ENCODE measurements at regions not wholly inside any gene's neighbourhood (a gene's known extent, or its start where the extent isn't known, plus 50 kb on each side); places are given as distances from the start of the nearest gene placed in this dataset.

DNA sequence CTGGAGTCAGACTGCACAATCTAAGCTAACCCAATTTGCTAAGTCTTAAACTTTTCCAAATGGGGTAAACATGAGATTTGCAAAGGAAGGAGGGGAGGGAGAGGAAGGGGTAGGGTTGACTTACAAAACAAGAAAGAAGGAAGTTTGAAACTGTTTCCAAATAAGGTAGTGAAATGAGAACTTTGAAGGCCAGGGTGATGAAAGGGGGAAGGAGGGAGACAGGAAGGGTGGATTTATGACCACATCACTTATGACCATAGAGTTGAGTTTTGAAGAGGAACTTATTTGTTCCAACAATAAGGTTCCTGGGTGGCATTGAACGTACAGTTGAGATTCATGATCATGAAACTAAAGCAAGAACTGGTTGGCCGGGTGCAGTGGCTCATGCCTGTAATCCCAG, 72.5 kb upstream of the DAPK1 start:
- H3K4me3 ChIP-seq (ENCODE audit: low read length) = no peak overlapping the region
- no peak for DNase-seq (ENCODE audit: low read depth)
- TF ChIP-seq, protein P1, sequence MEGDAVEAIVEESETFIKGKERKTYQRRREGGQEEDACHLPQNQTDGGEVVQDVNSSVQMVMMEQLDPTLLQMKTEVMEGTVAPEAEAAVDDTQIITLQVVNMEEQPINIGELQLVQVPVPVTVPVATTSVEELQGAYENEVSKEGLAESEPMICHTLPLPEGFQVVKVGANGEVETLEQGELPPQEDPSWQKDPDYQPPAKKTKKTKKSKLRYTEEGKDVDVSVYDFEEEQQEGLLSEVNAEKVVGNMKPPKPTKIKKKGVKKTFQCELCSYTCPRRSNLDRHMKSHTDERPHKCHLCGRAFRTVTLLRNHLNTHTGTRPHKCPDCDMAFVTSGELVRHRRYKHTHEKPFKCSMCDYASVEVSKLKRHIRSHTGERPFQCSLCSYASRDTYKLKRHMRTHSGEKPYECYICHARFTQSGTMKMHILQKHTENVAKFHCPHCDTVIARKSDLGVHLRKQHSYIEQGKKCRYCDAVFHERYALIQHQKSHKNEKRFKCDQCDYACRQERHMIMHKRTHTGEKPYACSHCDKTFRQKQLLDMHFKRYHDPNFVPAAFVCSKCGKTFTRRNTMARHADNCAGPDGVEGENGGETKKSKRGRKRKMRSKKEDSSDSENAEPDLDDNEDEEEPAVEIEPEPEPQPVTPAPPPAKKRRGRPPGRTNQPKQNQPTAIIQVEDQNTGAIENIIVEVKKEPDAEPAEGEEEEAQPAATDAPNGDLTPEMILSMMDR (conservative IDR thresholded peaks at IDR 0.05; ENCODE audit: low read depth, low read length) = no peak

DNA sequence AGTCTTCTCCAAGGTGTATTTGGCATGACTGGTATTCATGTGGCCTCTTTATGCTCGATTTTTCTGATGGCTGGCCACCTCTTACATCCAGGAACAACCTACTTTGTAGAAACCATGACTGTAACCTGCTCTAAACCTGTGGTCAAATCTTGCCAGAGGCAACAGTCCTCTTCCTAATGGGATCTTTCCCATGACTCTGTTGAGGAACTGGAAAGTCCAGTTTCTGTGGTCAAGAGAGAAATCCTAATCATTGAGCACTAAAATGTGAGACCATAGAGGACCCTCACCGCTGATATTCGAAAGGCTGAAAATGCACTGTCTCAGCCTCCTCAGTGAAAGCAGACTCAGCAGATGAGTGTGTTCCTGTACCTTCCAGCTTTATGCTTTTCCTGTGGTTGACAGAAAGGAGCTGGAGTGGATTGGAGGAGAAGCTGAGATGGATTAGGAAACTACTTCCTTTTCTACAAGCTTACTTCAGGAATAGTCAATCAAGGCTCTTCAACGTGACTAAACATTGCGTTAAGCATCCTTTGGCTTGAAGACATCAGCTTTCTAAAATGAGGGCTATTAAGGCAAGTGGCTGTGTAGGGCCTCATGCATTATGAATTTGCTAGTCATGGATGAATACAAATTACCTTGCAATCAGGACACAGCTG, 69.7 kb upstream of the DAPK1 start:
- no peak overlapping the region for H3K4me3 ChIP-seq (ENCODE audit: low read length)
- no peak for DNase-seq (ENCODE audit: low read depth)
- TF ChIP-seq, protein P1 (conservative IDR thresholded peaks at IDR 0.05; ENCODE audit: low read depth, low read length) = no peak

DNA sequence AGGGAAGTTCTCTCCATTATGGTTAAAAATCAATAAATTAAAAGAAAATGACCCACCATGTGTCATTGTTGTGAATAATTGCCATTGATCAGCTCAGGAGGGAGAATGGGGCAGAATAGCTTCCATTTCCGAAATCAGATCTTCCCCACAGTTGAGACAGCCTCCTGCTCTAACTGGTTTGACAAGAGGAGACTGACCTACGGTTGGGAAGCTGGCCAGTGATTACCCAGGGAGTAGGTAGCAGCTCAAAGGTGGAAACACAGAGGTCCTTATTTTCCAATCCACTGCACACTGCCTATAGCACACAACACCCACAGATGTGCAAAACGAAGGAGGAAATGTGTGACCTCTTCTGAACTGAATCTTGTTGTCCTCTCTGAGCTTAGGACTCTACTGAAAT, 69.0 kb upstream of the DAPK1 start:
- TF ChIP-seq, protein P1 (conservative IDR thresholded peaks at IDR 0.05; ENCODE audit: low read depth, low read length) = no peak
- DNase-seq (ENCODE audit: low read depth) = no peak
- H3K4me3 ChIP-seq (ENCODE audit: low read length) = no peak overlapping the region

DNA sequence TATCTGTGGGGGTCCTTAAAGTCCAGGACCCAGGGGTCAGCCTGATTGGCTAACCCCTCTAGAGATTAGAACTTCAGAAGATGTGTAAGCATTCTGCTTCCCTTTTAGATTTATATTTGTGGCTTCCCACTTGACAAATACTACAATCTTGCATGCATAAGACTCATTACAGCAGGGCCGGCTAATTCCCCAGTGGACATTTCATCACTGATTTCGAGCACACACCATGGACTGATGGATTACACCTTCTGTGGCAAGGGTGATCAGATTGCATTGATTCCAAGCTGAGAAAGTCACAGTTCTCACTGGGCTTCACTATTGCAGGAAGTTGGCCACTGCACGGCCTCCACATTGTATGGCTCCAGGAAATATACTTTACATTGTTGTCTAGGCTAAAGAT, 65.8 kb upstream of the DAPK1 start:
- no peak overlapping the region for H3K4me3 ChIP-seq (ENCODE audit: low read length)
- TF ChIP-seq, protein P1 (conservative IDR thresholded peaks at IDR 0.05; ENCODE audit: low read depth, low read length) = no peak
- DNase-seq (ENCODE audit: low read depth) = no peak

DNA sequence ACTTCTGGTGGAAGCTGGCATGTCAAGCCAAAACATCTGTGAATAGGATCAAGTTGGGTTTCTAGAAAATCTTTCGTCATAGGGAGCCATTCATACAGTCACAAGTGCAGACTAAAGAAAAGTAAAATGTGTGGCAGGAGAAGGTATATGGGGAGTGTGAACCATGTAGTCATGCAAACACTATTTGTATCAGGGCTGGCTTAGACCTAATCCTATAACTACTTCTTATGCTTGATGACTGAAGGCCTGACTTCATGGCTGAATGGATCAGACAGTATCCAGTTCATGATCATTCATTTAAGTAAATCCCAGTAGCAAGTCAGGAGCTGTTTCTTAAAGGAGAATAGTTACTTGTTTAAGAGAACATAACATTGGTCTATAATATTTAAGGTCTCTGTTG, 63.8 kb upstream of the DAPK1 start:
- TF ChIP-seq, protein P1 (conservative IDR thresholded peaks at IDR 0.05; ENCODE audit: low read depth, low read length) = no peak
- no peak overlapping the region for H3K4me3 ChIP-seq (ENCODE audit: low read length)
- peak; percentile 31 for DNase-seq (ENCODE audit: low read depth)

DNA sequence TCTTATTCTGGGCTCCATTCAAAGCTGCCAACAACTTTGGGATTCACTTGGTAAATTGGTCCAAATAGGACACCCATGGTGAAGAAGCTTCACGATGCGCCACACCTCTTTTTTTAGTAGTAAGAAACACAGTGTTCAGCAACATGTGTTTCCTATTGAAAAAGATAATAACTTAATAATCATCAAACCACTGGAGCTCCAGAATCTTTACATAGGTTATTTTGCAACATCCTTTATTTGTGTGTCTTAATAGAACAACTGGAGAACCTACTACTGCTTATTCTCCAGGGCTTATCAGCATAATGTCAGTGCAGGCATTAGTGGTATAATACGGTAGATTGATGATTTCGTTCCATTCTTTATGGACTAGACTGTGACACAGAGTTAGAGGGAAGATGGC, 63.3 kb upstream of the DAPK1 start:
- TF ChIP-seq, protein P1 (conservative IDR thresholded peaks at IDR 0.05; ENCODE audit: low read depth, low read length) = no peak
- no peak for DNase-seq (ENCODE audit: low read depth)
- H3K4me3 ChIP-seq (ENCODE audit: low read length) = no peak overlapping the region

DNA sequence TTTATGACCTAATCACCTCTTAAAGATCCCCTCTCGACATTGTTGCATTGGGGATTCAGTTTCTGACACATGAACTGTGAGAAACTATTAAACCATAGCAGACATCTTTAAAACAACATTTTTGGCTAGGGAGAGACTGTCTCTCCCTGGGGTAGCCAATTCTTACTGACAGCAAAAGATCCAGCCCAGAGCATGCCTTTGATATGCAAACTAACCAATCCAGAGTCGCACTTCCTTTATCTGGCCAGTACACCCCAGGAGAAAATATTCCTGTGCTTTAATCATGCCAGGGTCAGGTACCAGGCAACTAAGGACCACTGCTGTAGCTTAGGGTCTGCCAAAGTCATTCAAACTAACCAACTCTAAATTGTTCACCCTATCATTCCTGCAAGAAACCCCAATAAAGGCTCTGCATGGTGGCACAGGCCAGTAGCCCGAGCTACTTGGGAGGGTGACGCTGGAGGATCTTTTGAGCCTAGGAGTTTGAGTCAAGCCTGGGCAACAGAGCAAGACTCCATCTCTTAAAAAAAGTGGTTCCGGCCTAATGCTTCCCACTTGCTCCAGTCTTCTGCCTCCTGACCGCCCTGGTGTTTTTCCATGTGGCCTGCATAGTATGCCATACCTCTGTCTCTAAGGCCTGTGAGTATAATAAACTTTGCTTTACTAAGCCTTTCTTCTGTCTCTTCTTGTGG, 62.3 kb upstream of the DAPK1 start:
- H3K4me3 ChIP-seq (ENCODE audit: low read length) = no peak overlapping the region
- DNase-seq (ENCODE audit: low read depth) = no peak
- TF ChIP-seq, protein P1 (conservative IDR thresholded peaks at IDR 0.05; ENCODE audit: low read depth, low read length) = no peak

Data from retinal pigment epithelial cell (primary cell).